ENCODE measurements at regions not wholly inside any gene's neighbourhood (a gene's known extent, or its start where the extent isn't known, plus 50 kb on each side); places are given as distances from the start of the nearest gene placed in this dataset.

GRCh38 chr6:27158316-27158643, 89.2 kb upstream of the PRSS16 start:
- H3K9ac ChIP-seq (ENCODE audit: extremely low read depth, insufficient read length, low read length): no peak overlapping the region
- TF ChIP-seq CTCF (conservative IDR thresholded peaks at IDR 0.05): no peak
- no peak overlapping the region for H2BK15ac ChIP-seq (ENCODE audit: low read depth, low read length)
- no peak overlapping the region for H3T11ph ChIP-seq (ENCODE audit: low read length)
- Mint-ChIP-seq H3K9me3 (peaks cover 0 to 5% of the 10 kb centered on the region in 2 experiments; a peak in 1 of 5 replicates), H3K27me3 (ENCODE audit: low read depth) (peaks cover 18% of the 10 kb centered on the region), H3K27ac (no peak overlapping the region), H3K36me3 (ENCODE audit: insufficient read depth in 1 of 3, low read depth in 3 of 3) (no peaks in the 10 kb centered on the region; a peak in 1 of 7 replicates), H3K4me1 (peaks cover 21 to 39% of the 10 kb centered on the region in 2 experiments), H3K4me3 (peak overlapping the region; percentile 86 to 94; a peak in 4 of 5 replicates)
- H3K56ac ChIP-seq (ENCODE audit: insufficient read length, low read depth, low read length): no peak overlapping the region
- H3K4me2 ChIP-seq (ENCODE audit: insufficient read depth, insufficient read length, low read length): peak overlapping the region; percentile 69
- no peaks in the 10 kb centered on the region for H3K79me1 ChIP-seq (ENCODE audit: insufficient read depth, low read depth, low read length, poor library complexity, severe bottlenecking)
- no peak overlapping the region for H4K5ac ChIP-seq (ENCODE audit: insufficient read length, low read depth, low read length)
- no peak overlapping the region for H4K8ac ChIP-seq (replicated peaks; ENCODE audit: insufficient read length, low read depth, low read length)
- H2AK5ac ChIP-seq (ENCODE audit: insufficient read length, low read length): no peak overlapping the region
- no peaks in the 10 kb centered on the region for H3K27me3 ChIP-seq (ENCODE audit: insufficient read depth, low read length)
- no peak overlapping the region for H4K91ac ChIP-seq (ENCODE audit: insufficient read length, low read depth, low read length)
- no peak overlapping the region for H2BK12ac ChIP-seq (ENCODE audit: insufficient read length, low read depth, low read length)
- no peak overlapping the region for H3K18ac ChIP-seq (ENCODE audit: insufficient read length, low read depth, low read length)
- H3K14ac ChIP-seq (ENCODE audit: insufficient read depth, low read length): no peak overlapping the region
- peaks cover 8% of the 10 kb centered on the region for H3K23me2 ChIP-seq (ENCODE audit: insufficient read length, low read depth, low read length, poor library complexity, severe bottlenecking)
- H2BK5ac ChIP-seq (ENCODE audit: insufficient read length, low read length): no peak overlapping the region
- no peaks in the 10 kb centered on the region for H3K79me2 ChIP-seq (ENCODE audit: insufficient read depth, low read length)
- no peak overlapping the region for H3K23ac ChIP-seq (ENCODE audit: insufficient read length, low read depth, low read length)
- no peak overlapping the region for H2BK20ac ChIP-seq (ENCODE audit: low read depth, low read length, poor library complexity, severe bottlenecking)
- no peak overlapping the region for H3K27ac ChIP-seq (ENCODE audit: insufficient read length, low read depth, low read length)
- H2BK120ac ChIP-seq (ENCODE audit: low read depth, low read length, poor library complexity, severe bottlenecking): no peak overlapping the region
- H2AFZ ChIP-seq (ENCODE audit: low read length): no peak overlapping the region
- WGBS (ENCODE audit: extremely low coverage, insufficient read length, low lambda C conversion rate): no CpG with 5 or more reads among the region's 4 CpGs
- H3K4ac ChIP-seq (ENCODE audit: low read depth, low read length): no peak overlapping the region
- H3K9me3 ChIP-seq (ENCODE audit: control insufficient read depth, low read depth, low read length): no peaks in the 10 kb centered on the region
- peaks cover 3% of the 10 kb centered on the region; the same call in 1 of the 2 replicates for H3K4me1 ChIP-seq (ENCODE audit: insufficient read depth, low read length)
- no peaks in the 10 kb centered on the region for H4K20me1 ChIP-seq (ENCODE audit: control insufficient read depth, insufficient read depth, insufficient read length)
- DNase-seq: no peak
